IMR-90 (cell line): ENCODE measurements at regions not wholly inside any gene's neighbourhood (a gene's known extent, or its start where the extent isn't known, plus 50 kb on each side); places are given as distances from the start of the nearest gene placed in this dataset.
A peak's percentile ranks its signal among the peaks of the same experiment; 100 is the strongest.

Experiments used
- ATAC-seq: fragments of 200-7000 bp; cut with Tn5 transposase; 2 replicates; pipeline ENCODE4 v1.9.1; 2020; ENCODE audit warnings: low read depth, mild to moderate bottlenecking, moderate library complexity
- BruUV-seq: library from RNA; stranded (reverse); fragments of 400-500 nt; replicated peaks from 2 replicates; lab custom pipeline; 2021; lab: Mats Ljungman, UMichigan
- CTCF ChIA-PET: fragments of 300-600 bp; formaldehyde crosslinking; extraction: SDS; loops from one replicate; lab custom pipeline; 2021; ENCODE audit warnings: antibody characterized with exemption; lab: Yijun Ruan, JAX
- POLR2A ChIA-PET: fragments of 300-600 bp; sonication (Branson Sonifier 250); formaldehyde crosslinking; loops from one replicate; lab custom pipeline; 2022; ENCODE audit warnings: antibody characterized with exemption; ENCODE audit not compliant: unreplicated experiment; lab: Charles Lee
- DNase-seq: peaks from one replicate; pipeline ENCODE4 v3.0.0; 2013
- H2AFZ ChIP-seq: replicated peaks from 2 replicates; pipeline ENCODE3; 2013; ENCODE audit warnings: low read length, mild to moderate bottlenecking; ENCODE audit not compliant: poor library complexity
- H2AK5ac ChIP-seq: 2 replicates; pipeline ENCODE4 v1.6.1; 2013; ENCODE audit warnings: low read depth, low read length, inconsistent platforms
- H2AK9ac ChIP-seq: replicated peaks from 2 replicates; pipeline ENCODE3; 2013; ENCODE audit warnings: mild to moderate bottlenecking, low read depth, low read length, moderate library complexity; ENCODE audit not compliant: poor library complexity
- H2BK120ac ChIP-seq: 2 replicates; pipeline ENCODE4 v1.6.1; 2013; ENCODE audit warnings: low read depth, low read length, inconsistent platforms
- H2BK15ac ChIP-seq: 3 replicates; pipeline ENCODE4 v1.6.1; 2013; ENCODE audit warnings: low read depth, low read length, inconsistent platforms
- H2BK20ac ChIP-seq: 2 replicates; pipeline ENCODE4 v1.6.1; 2013; ENCODE audit warnings: low read depth, mild to moderate bottlenecking, inconsistent platforms, low read length, moderate library complexity
- H2BK5ac ChIP-seq: 2 replicates; pipeline ENCODE4 v1.6.1; 2013; ENCODE audit warnings: mild to moderate bottlenecking, low read depth, low read length, inconsistent platforms; ENCODE audit not compliant: poor library complexity, severe bottlenecking
- H3K14ac ChIP-seq: replicated peaks from 2 replicates; pipeline ENCODE4 v1.6.1; 2013; ENCODE audit warnings: low read depth, low read length, inconsistent platforms
- H3K18ac ChIP-seq: 2 replicates; pipeline ENCODE4 v1.6.1; 2013; ENCODE audit warnings: low read depth, low read length, control low read depth
- H3K23ac ChIP-seq: 2 replicates; pipeline ENCODE4 v1.6.1; 2013; ENCODE audit warnings: low read depth, low read length, inconsistent platforms
- H3K27ac ChIP-seq: 2 replicates; pipeline ENCODE4 v1.5.1; 2013; ENCODE audit warnings: mild to moderate bottlenecking, control low read depth, low read length; ENCODE audit not compliant: insufficient read depth
- H3K27me3 ChIP-seq: 2 replicates; pipeline ENCODE4 v1.6.1; 2013; ENCODE audit warnings: low read length; ENCODE audit not compliant: control insufficient read depth, insufficient read depth
- H3K36me3 ChIP-seq: 2 replicates; pipeline ENCODE4 v1.6.1; 2013; ENCODE audit warnings: low read length, mixed read lengths; ENCODE audit not compliant: control insufficient read depth, insufficient read depth
- H3K4ac ChIP-seq: 2 replicates; pipeline ENCODE4 v1.6.1; 2013; ENCODE audit warnings: low read depth, low read length, inconsistent platforms
- H3K4me1 ChIP-seq: 2 replicates; pipeline ENCODE4 v1.6.1; 2013; ENCODE audit warnings: low read length, mixed read lengths; ENCODE audit not compliant: control insufficient read depth, insufficient read depth
- H3K4me2 ChIP-seq: 2 replicates; pipeline ENCODE4 v1.6.1; 2013; ENCODE audit warnings: low read depth, mild to moderate bottlenecking, control low read depth, low read length, moderate library complexity
- H3K4me3 ChIP-seq: 2 replicates; pipeline ENCODE4 v1.5.1; 2013; ENCODE audit warnings: low read depth, mild to moderate bottlenecking, control low read depth, low read length, moderate library complexity; ENCODE audit not compliant: insufficient read depth
- H3K56ac ChIP-seq: 2 replicates; pipeline ENCODE4 v1.6.1; 2013; ENCODE audit warnings: low read length, inconsistent platforms; ENCODE audit not compliant: insufficient read depth; ENCODE audit errors: extremely low read depth
- H3K79me1 ChIP-seq, 2 experiments: 2 replicates each; pipeline ENCODE4 v1.6.1; 2013; ENCODE audit warnings: low read length in 2 of 2, inconsistent platforms in 1 of 2, low read depth in 1 of 2
- H3K9ac ChIP-seq: 2 replicates; pipeline ENCODE4 v1.6.1; 2013; ENCODE audit warnings: low read depth, low read length, control low read depth
- H3K9me1 ChIP-seq: 2 replicates; pipeline ENCODE4 v1.6.1; 2013; ENCODE audit warnings: low read length, inconsistent platforms; ENCODE audit not compliant: insufficient read depth
- H3K9me3 ChIP-seq: 2 replicates; pipeline ENCODE4 v1.6.1; 2013; ENCODE audit warnings: low read length; ENCODE audit not compliant: control insufficient read depth, insufficient read depth
- H4K20me1 ChIP-seq: 2 replicates; pipeline ENCODE4 v1.6.1; 2013; ENCODE audit warnings: low read length, inconsistent platforms; ENCODE audit not compliant: insufficient read depth
- H4K5ac ChIP-seq: 2 replicates; pipeline ENCODE4 v1.6.1; 2013; ENCODE audit warnings: mild to moderate bottlenecking, low read depth, low read length, control low read depth
- H4K8ac ChIP-seq, 2 experiments: 2 replicates each; pipeline ENCODE4 v1.6.1; 2013; ENCODE audit warnings: low read depth in 2 of 2, low read length in 2 of 2, control low read depth in 1 of 2, inconsistent platforms in 1 of 2
- H4K91ac ChIP-seq: 2 replicates; pipeline ENCODE4 v1.6.1; 2013; ENCODE audit warnings: low read depth, low read length, inconsistent platforms; ENCODE audit not compliant: insufficient read depth
- BHLHE40 ChIP-seq: fragments of 150-350 bp; IDR thresholded peaks from 2 replicates; pipeline ENCODE4 v1.6.1; 2016; ENCODE audit warnings: mild to moderate bottlenecking, low read depth, low read length
- CEBPB ChIP-seq: IDR thresholded peaks from 2 replicates; pipeline ENCODE4 v1.6.1; 2012; ENCODE audit warnings: low read depth, low read length, improper control_type of control experiment
- CHD1 ChIP-seq: IDR thresholded peaks from 2 replicates; pipeline ENCODE4 v1.6.1; 2012; ENCODE audit warnings: low read depth, low read length, improper control_type of control experiment
- CTCF ChIP-seq: conservative IDR thresholded peaks from 2 replicates; pipeline ENCODE4 v1.5.1; 2012; ENCODE audit warnings: mild to moderate bottlenecking, low read depth, low read length, improper control_type of control experiment
- ELK1 ChIP-seq: fragments of 150-350 bp; IDR thresholded peaks from 2 replicates; pipeline ENCODE4 v1.6.1; 2016; ENCODE audit warnings: low read depth, mild to moderate bottlenecking, low read length, moderate library complexity, borderline replicate concordance
- FOS ChIP-seq: fragments of 150-350 bp; IDR thresholded peaks from 2 replicates; pipeline ENCODE4 v1.6.1; 2016; ENCODE audit warnings: low read depth, low read length
- MAFK ChIP-seq: IDR thresholded peaks from 2 replicates; pipeline ENCODE4 v1.6.1; 2012; ENCODE audit warnings: low read depth, low read length, improper control_type of control experiment
- MAZ ChIP-seq: IDR thresholded peaks from 2 replicates; pipeline ENCODE4 v1.6.1; 2012; ENCODE audit warnings: low read depth, mild to moderate bottlenecking, low read length, improper control_type of control experiment, moderate library complexity, borderline replicate concordance
- MXI1 ChIP-seq: IDR thresholded peaks from 2 replicates; pipeline ENCODE4 v1.6.1; 2012; ENCODE audit warnings: low read depth, mild to moderate bottlenecking, low read length, moderate library complexity, borderline replicate concordance
- NFE2L2 ChIP-seq: fragments of 150-350 bp; IDR thresholded peaks from 2 replicates; pipeline ENCODE4 v1.6.1; 2016; ENCODE audit warnings: low read depth, mild to moderate bottlenecking, low read length
- POLR2A ChIP-seq: IDR thresholded peaks from 2 replicates; pipeline ENCODE4 v1.6.1; 2012; ENCODE audit warnings: mild to moderate bottlenecking, low read depth, low read length
- RAD21 ChIP-seq: IDR thresholded peaks from 2 replicates; pipeline ENCODE4 v1.6.1; 2012; ENCODE audit warnings: low read length, improper control_type of control experiment
- RCOR1 ChIP-seq: IDR thresholded peaks from 2 replicates; pipeline ENCODE4 v1.6.1; 2012; ENCODE audit warnings: mild to moderate bottlenecking, low read length, improper control_type of control experiment; ENCODE audit not compliant: insufficient replicate concordance
- RFX5 ChIP-seq: IDR thresholded peaks from 2 replicates; pipeline ENCODE4 v1.8.0; 2012; ENCODE audit warnings: low read depth, mild to moderate bottlenecking, low read length, moderate library complexity
- SMC3 ChIP-seq: fragments of 150-350 bp; IDR thresholded peaks from 2 replicates; pipeline ENCODE4 v1.6.1; 2016; ENCODE audit warnings: low read depth, mild to moderate bottlenecking, antibody characterized with exemption, low read length, moderate library complexity
- USF2 ChIP-seq: fragments of 150-350 bp; IDR thresholded peaks from 2 replicates; pipeline ENCODE4 v1.6.1; 2017; ENCODE audit warnings: mild to moderate bottlenecking, antibody characterized with exemption, low read length, low read depth
- WGBS, 2 experiments: methylation state at CpG; one replicate each; pipeline versions ENCODE4 v1.1.5 to v1.1.7; 2013; ENCODE audit warnings: missing lambda C conversion rate in 2 of 2; ENCODE audit not compliant: insufficient read length in 1 of 2; ENCODE audit errors: extremely low coverage in 2 of 2; 5-methylcytosine and 5-hydroxymethylcytosine counted together
- dilution Hi-C: fragments of 300-500 bp; cut with HindIII; formaldehyde crosslinking; loops from one replicate; pipeline ENCODE4 v1.14.3; 2018; ENCODE audit warnings: low sequenced_read_pairs; ENCODE audit not compliant: unreplicated experiment
- in situ Hi-C: fragments of 300-500 bp; cut with MboI; formaldehyde crosslinking; loops from 3 replicates; pipeline ENCODE4 v1.14.3; 2019; ENCODE audit warnings: low sequenced_read_pairs, inconsistent platforms, mixed read lengths
- intact Hi-C: fragments of 100-400 bp; cut with micrococcal nuclease; formaldehyde crosslinking; loops from 2 replicates; pipeline ENCODE4 v1.10.0; 2022

- ATAC-seq = no peak
- H3K14ac ChIP-seq = no peak overlapping the region
- H2AFZ ChIP-seq = no peak overlapping the region
- no peak overlapping the region for H3K27ac ChIP-seq
- H3K36me3 ChIP-seq = no peaks in the 10 kb centered on the region
- intact Hi-C loops (no loop called here), in situ Hi-C loops (no loop called here), dilution Hi-C loops (no loop called here)
- no peak overlapping the region for H2BK120ac ChIP-seq
- ChIA-PET POLR2A (no interaction called here), CTCF (no interaction called here)
- no peak overlapping the region for H4K5ac ChIP-seq
- no peak overlapping the region for H4K8ac ChIP-seq
- H3K23ac ChIP-seq = no peak overlapping the region
- no TSS peak for BruUV-seq
- H3K4me2 ChIP-seq = no peak overlapping the region
- H3K9me3 ChIP-seq = 0 out of 2 replicates have a peak, but pooled peaks cover 2% of the 10 kb centered on the region
- no peak overlapping the region for H2BK20ac ChIP-seq
- no peaks in the 10 kb centered on the region for H3K79me1 ChIP-seq
- no peak overlapping the region for H3K9ac ChIP-seq
- no peaks in the 10 kb centered on the region for H4K20me1 ChIP-seq
- no peak overlapping the region for H4K91ac ChIP-seq
- H2AK5ac ChIP-seq = no peak overlapping the region
- H3K27me3 ChIP-seq = peaks cover 23% of the 10 kb centered on the region
- H3K18ac ChIP-seq = no peak overlapping the region
- H3K56ac ChIP-seq = no peak overlapping the region
- TF ChIP-seq BHLHE40 = no peak
- no peak for TF ChIP-seq RFX5
- no peak for TF ChIP-seq RCOR1
- TF ChIP-seq CEBPB = no peak
- TF ChIP-seq SMC3 = no peak
- no peak for TF ChIP-seq NFE2L2
- no peak for TF ChIP-seq CTCF
- no peak for TF ChIP-seq FOS
- no peak for TF ChIP-seq USF2
- TF ChIP-seq MAFK = no peak
- no peak for TF ChIP-seq MXI1
- TF ChIP-seq RAD21 = no peak
- no peak for TF ChIP-seq CHD1
- no peak for TF ChIP-seq POLR2A
- no peak for TF ChIP-seq ELK1
- TF ChIP-seq MAZ = no peak
- H2BK5ac ChIP-seq = no peak overlapping the region
- 43% methylated on average over 1 of the region's 2 CpGs; no CpG with 5 or more reads in 1 of the 2 experiments for WGBS, 2 experiments
- no peak overlapping the region for H3K4ac ChIP-seq
- no peaks in the 10 kb centered on the region for H3K9me1 ChIP-seq
- H3K4me1 ChIP-seq = no peaks in the 10 kb centered on the region
- H2AK9ac ChIP-seq = no peak overlapping the region
- DNase-seq = peak; percentile 12
- H2BK15ac ChIP-seq = no peak overlapping the region
- no peak overlapping the region for H3K4me3 ChIP-seq
These were observed 62.8 kb downstream of the CXCL12 start for GRCh38 chr10:44322137-44322536.
